ENCODE measurements at regions not wholly inside any gene's neighbourhood (a gene's known extent, or its start where the extent isn't known, plus 50 kb on each side); places are given as distances from the start of the nearest gene placed in this dataset.
A peak's percentile ranks its signal among the peaks of the same experiment; 100 is the strongest.
"Not testable (repeated sequence)": the region's sequence is repeated elsewhere in the genome, so short reads cannot be mapped to it uniquely, and the experiment has no call there.

DNA sequence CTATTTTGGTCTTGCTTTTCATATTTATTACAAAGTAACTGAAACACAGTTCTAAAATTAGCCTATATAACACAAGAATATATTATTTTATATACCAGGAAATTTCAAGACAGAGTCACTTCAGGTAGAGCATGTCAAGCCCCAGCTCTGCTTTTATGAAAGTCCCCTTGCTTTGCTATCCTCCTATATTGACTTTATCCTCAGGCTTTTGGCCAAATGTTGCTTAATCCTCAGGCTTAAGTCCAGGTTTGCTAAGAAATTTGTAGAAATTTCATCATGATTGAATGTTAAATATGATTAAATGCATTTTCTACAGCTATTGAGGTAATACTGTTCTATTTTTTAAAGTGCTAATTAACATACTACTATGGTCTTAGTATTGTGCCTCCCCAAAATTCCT is 227.6 kb downstream of the FZD1 start:
- no peak for TF ChIP-seq POLR2A (IDR thresholded peaks at IDR 0.05; ENCODE audit: low read length)
- DNase-seq: no peak

DNA sequence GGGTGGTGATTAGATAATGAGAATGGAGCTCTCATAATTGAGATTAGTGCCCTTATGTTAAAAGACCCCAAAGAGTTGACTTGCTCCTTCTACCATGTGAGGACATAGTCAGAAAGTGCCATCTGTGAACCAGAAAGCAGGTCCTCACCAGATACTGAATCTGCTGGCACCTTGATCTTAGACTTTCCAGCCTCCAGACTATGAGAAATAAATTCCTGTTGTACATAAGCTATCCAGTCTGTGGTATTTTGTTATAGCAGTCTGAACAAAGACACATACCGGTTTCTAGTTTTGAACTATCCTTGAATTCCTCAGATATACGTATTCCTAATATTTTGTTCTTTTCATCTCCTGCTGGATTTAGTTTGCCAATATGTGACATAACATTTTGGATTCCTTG is 228.1 kb downstream of the FZD1 start:
- no peak for DNase-seq
- TF ChIP-seq GATA1 (IDR thresholded peaks at IDR 0.05; ENCODE audit: low read depth, low read length): no peak
- no peak for TF ChIP-seq POLR2A (IDR thresholded peaks at IDR 0.05; ENCODE audit: low read length)

- TF ChIP-seq POLR2A (IDR thresholded peaks at IDR 0.05; ENCODE audit: low read length): no peak
- no peak for TF ChIP-seq GATA1 (IDR thresholded peaks at IDR 0.05; ENCODE audit: low read depth, low read length)
- no peak for DNase-seq
These were observed 228.5 kb downstream of the FZD1 start for GRCh38 chr7:91492773-91493172.

DNA sequence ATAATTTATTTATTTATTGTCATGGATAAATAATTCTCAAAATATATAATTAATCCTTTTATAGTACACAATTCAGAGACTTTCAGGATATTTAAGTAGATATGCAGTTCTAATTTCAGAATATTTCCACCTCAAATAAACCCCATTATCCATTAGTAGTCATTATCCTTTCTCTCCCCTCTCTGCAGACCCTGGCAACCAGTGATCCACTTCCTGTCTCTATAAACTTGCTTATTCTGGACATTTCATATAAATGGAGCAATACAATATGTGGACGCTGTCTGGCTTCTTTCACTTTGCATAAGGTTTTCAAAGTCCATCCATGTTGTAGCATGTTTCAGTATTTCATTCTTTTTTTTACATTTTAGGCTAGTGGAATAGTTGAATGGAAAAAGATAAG is 230.2 kb downstream of the FZD1 start:
- DNase-seq: no peak
- TF ChIP-seq GATA1 (IDR thresholded peaks at IDR 0.05; ENCODE audit: low read depth, low read length) (no peak), POLR2A (IDR thresholded peaks at IDR 0.05; ENCODE audit: low read length) (no peak)

GRCh38 chr7:91496251-91496820 is 232.1 kb downstream of the FZD1 start:
- TF ChIP-seq POLR2A (IDR thresholded peaks at IDR 0.05; ENCODE audit: low read length): no peak
- TF ChIP-seq GATA1 (IDR thresholded peaks at IDR 0.05; ENCODE audit: low read depth, low read length): no peak
- no peak for DNase-seq

DNA sequence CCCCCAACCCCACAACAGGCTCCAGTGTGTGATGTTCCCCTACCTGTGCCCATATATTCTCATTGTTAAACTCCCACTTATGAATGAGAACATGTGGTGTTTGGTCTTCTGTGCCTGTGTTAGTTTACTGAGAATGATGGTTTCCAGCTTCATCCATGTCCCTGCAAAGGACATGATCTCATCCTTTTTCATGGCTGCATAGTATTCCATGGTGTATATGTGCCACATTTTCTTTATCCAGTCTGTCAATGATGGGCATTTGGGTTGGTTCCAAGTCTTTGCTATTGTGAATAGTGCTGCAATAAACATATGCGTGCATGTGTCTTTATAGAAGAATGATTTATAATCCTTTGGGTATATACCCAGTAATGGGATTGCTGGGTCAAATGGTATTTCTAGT is 233.0 kb downstream of the FZD1 start:
- not testable (repeated sequence) for DNase-seq

- DNase-seq: peak in 1 of 2 experiments; percentile 37
These were observed 239.8 kb downstream of the FZD1 start for GRCh38 chr7:91503934-91504555.

DNA sequence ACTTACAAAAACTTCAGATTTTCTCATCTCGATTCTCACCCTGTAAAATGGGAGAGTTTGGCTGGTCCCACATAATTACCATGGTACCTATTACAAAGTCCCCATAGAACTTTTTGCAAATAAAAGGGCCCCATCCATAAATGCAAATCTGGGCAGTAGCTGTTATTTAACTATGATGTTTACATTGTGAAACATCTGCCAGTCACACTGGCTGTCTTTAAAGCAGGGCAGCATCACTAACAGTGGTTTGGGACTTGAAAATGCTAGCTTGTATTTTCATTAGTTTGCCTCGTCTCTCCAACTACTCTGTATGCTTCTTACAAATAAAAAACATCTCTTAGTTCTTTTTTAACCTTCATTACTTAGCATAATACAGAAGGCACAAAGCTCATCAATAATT is 240.7 kb downstream of the FZD1 start:
- no peak for DNase-seq
- TF ChIP-seq GATA1 (IDR thresholded peaks at IDR 0.05; ENCODE audit: low read depth, low read length): no peak
- no peak for TF ChIP-seq POLR2A (IDR thresholded peaks at IDR 0.05; ENCODE audit: low read length)

More at GRCh38 chr7:91503934-91504555, 239.8 kb downstream of the FZD1 start:
- TF ChIP-seq POLR2A (IDR thresholded peaks at IDR 0.05; ENCODE audit: low read length) (no peak), GATA1 (IDR thresholded peaks at IDR 0.05; ENCODE audit: low read depth, low read length) (no peak)

GRCh38 chr7:91506966-91507365 is 242.7 kb downstream of the FZD1 start:
- DNase-seq: not testable (repeated sequence)

DNA sequence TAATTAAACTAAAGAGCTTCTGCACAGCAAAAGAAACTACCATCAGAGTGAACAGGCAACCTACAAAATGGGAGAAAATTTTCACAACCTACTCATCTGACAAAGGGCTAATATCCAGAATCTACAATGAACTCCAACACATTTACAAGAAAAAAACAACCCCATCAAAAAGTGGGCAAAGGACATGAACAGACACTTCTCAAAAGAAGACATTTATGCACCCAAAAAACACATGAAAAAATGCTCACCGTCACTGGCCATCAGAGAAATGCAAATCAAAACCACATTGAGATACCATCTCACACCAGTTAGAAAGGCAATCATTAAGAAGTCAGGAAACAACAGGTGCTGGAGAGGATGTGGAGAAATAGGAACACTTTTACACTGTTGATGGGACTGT is 247.6 kb downstream of the FZD1 start:
- DNase-seq: not testable (repeated sequence)

DNA sequence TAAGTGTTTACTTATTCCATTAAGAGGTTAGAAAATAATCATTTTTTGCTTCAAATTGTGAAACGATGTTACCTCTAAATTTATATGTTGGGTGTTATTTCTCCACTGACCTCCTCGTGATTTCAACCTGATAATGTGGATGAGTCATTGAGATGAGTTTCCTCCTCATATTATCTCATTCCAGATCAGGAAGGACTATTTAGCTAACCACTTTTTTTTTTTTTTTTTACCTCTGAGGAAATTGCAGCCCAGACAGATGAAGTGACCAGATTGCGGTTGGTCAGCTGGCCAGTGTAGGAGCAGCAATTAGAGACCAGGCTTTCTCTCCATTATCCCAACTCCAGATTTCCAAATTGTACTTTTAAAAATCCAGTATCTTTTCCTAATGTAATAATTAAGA is 248.7 kb downstream of the FZD1 start:
- DNase-seq: no peak
- TF ChIP-seq GATA1 (IDR thresholded peaks at IDR 0.05; ENCODE audit: low read depth, low read length) (no peak), POLR2A (IDR thresholded peaks at IDR 0.05; ENCODE audit: low read length) (no peak)

DNA sequence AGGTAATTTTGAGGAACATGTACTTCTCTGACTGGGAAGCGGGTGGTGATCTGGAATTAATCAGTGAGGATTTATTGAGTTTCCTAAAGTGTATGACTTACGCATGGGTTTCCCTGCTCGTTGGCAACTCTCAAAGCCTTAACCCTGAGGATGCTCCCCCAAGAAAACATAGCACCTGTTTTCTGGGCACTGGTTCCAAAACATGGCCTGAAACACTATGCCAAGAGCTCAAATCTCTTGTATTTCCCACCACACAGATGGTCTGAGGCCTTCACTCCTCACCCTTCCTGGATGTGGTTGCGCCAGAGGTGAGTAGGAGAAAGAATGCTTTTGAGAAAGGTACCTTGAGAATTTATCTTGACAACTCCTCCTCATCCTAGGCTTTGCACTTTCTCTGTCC is 250.4 kb downstream of the FZD1 start:
- no peak for TF ChIP-seq GATA1 (IDR thresholded peaks at IDR 0.05; ENCODE audit: low read depth, low read length)
- no peak for TF ChIP-seq POLR2A (IDR thresholded peaks at IDR 0.05; ENCODE audit: low read length)
- no peak for DNase-seq

- TF ChIP-seq POLR2A (IDR thresholded peaks at IDR 0.05; ENCODE audit: low read length) (no peak), GATA1 (IDR thresholded peaks at IDR 0.05; ENCODE audit: low read depth, low read length) (no peak)
These were observed 251.7 kb downstream of the FZD1 start for GRCh38 chr7:91515961-91516360.

GRCh38 chr7:91517201-91517785 is 253.1 kb downstream of the FZD1 start:
- TF ChIP-seq POLR2A (IDR thresholded peaks at IDR 0.05; ENCODE audit: low read length) (no peak), GATA1 (IDR thresholded peaks at IDR 0.05; ENCODE audit: low read depth, low read length) (no peak)
- DNase-seq: no peak

More at GRCh38 chr7:91515961-91516360, 251.7 kb downstream of the FZD1 start:
- DNase-seq: no peak

- DNase-seq: no peak
- TF ChIP-seq POLR2A (IDR thresholded peaks at IDR 0.05; ENCODE audit: low read length): no peak
- TF ChIP-seq GATA1 (IDR thresholded peaks at IDR 0.05; ENCODE audit: low read depth, low read length): no peak
These were observed 253.8 kb downstream of the FZD1 start for GRCh38 chr7:91518058-91518457.
